GM11168 (cell line): ENCODE measurements at regions not wholly inside any gene's neighbourhood (a gene's known extent, or its start where the extent isn't known, plus 50 kb on each side); places are given as distances from the start of the nearest gene placed in this dataset.
"Not testable (repeated sequence)": the region's sequence is repeated elsewhere in the genome, so short reads cannot be mapped to it uniquely, and the experiment has no call there.

ENCODE experiments used
- in situ Hi-C: fragments of 300-500 bp; cut with MboI; formaldehyde crosslinking; loops from one replicate; pipeline ENCODE4 v1.12.0; 2022; ENCODE audit warnings: low sequenced_read_pairs; ENCODE audit not compliant: unreplicated experiment

DNA sequence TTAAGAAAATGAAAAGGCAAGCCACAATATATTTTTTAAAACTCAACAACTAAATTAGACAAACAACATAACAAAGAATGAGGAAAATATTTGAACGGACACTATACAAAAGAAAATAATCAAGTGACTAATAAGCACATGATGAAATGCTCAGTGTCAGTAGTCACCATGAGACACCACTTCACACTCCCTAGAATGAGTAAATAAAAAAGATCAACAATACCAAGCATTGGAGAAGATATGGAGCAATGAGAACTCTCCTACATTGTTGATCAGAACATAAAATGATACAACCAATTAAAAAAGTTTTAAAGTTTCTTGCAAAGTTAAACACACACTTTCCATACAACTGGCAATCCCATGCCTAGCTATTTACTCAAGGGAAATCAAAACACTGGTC is 222.2 kb downstream of the C7orf25 start:
- in situ Hi-C loops, result no loop called here

DNA sequence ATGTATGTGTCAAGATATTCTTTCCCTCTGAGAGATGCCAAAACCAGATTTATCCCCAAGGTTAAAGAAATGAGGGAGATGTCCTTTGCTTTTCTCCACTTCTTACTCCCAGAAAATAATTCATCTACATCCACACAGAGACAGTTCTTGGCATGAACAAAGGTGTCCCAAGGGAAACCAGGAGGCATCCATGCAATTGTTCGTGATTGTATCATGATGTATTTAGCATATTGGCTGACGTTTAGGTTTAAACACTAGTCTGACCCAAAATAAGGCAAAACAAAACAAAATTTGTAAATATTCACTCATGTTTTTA is 223.9 kb downstream of the C7orf25 start:
- in situ Hi-C loops, result no loop called here

DNA sequence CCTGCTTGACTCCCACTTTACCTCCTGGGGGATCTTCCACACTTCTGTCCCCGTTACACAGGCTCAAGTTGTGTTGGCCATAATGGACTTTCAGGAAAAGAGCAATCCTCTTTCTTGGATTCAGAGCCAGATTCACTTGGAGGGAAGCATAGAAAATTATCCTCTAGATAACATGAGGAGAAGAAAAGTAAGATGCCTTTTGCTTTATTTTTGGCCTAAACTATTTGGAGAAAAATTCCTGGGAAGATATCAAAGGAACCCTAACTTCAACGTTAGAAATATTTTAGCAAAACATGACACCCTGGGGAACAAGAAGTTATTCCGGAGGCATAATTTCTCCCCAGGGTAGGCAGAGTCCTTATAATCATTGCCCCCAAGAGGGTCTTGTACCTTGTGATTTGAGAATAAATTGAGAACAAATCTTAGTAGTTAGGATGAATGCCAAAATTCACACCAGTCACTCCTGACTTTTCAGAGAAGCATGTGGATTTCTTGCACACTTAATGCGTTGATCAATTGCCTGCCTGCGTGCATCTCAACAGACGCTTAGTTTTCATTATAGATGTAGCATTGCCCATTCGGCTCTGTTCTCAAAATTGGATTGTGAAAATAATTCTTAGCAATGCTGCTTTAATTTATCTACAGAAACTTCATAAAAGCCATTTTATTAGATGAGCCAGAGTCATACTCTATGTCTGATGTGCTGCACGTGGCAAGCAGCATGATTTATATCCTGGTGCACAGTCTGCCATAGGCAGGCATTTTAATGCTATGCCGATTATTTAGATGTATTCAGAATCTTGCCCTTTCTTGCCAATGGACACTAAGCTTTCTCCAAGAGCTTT is 224.4 kb downstream of the C7orf25 start:
- in situ Hi-C loops, result no loop called here

DNA sequence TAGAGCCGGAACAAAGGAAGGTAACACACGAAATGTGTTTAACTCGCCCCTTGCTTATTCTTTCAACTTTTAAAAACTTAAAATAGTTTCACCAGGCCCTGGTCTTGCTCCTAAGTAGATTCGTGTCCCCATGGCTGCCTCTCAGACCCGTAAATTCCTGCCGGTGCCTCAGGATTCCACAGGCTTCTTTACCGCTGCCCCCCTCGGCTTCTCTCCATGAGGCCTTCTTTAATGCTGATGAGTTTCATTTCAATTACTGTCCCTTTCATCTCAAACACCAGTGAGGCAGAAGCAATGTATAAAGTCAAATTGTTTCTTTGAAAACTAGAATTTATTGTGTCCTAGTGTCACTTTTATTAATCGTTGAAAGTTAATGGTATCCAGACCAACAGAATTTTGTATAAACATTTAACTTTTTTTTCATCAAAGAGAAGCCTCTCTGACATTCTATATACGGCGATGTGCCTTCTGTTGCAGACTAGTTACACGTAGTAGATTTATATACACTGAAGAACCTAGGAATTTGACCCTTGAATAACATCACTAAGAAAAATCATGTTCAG is 225.2 kb downstream of the C7orf25 start:
- in situ Hi-C loops, result no loop called here

DNA sequence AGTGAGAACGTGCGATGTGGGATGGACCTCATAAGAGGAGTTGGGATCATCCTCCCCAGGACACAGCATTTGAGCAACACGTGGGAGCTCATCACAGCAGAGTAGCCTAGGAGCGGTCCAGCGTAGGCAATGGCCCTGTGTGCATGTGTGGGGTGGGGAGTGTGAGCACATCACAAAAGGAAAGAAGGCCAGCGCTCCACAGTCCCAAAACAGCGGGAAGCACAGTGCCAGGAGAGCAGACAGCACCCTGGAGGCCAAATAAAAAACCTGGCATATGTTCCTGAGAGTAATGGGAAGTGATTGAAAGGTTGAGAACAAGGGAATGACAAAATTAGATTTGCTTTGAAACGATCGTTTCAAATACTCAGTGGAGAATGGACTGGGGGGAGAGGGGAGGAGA is 226.0 kb downstream of the C7orf25 start:
- in situ Hi-C loops, result no loop called here

DNA sequence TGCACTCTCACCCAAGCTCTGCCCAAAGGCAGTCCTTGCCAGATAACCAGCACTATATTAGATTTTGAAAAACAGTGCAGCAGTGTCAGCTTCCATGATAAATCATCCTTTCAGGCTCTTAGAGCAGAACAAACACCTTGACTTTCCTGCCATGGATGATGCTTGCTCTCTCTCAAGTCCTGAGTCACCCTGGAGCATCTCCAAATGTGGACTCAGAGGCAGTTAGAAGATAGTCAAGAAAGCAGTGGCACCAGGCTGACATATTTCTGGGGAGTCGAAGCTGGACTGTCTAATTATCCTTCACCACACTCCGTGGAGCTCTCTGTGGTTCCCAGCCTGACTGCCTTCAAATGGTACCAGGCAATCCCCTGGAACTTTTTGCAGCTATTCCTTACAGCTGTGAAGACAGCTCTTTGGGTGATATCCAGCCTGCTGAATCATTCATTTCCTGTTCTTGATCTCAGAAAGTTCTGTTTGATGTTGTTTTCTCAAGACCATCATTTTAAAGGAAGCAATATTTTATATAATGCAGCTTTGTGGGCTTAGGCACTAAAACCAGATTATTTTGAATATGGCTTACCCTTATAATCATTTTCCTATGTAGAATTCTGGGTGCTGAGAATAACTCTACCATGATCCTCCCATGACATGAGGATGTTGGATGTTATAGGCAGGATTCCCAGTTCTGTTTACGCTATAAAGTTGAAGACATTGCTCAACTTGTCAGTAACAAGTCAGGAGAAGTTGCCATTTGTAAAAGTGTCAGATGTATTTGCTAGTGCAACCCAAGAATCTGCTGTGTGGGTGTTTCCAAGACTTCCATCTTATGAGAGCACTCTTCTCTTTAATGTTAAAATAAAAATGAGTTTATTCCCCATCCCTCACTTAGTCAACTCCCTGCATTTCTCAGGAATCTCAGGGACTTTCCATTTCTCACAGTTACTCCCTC is 233.8 kb downstream of the C7orf25 start:
- in situ Hi-C loops, result no loop called here

DNA sequence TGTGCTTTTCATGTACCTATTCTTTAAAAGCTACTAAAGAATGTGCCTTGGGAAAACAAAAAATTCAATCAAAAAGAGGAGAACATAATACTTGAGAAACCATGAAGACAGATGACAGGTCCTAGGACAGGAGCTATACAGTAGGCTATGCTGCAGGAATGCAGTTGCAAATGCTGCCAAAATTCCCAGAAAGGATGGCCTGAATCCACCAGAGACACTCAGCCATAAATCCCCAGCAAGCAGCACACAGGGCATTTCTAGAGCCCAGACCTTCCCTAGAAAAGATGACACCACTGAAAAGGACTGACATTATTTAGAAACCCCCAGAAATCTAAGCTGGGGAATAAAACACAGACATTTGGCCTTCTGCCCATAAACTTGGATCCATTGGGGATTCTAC is 237.3 kb downstream of the C7orf25 start:
- in situ Hi-C loops, result no loop called here

DNA sequence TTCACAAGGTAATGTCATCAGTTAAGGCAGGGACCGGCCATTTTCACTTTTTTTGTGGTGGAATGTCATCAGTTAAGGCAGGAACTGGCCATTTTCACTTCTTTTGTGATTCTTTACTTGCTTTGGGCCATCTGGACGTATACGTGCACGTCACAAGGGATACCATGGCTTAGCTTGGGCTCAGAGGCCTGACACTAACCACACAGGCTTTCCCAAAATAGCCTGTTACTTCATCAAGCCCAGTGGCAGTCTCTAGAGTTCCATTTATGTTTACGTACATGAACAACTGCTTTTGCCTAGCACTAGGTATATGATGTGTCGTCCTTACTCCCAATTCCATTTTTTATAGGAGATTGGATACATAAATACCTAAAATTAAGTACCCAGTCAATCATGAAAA is 237.9 kb downstream of the C7orf25 start:
- in situ Hi-C loops, result no loop called here

DNA sequence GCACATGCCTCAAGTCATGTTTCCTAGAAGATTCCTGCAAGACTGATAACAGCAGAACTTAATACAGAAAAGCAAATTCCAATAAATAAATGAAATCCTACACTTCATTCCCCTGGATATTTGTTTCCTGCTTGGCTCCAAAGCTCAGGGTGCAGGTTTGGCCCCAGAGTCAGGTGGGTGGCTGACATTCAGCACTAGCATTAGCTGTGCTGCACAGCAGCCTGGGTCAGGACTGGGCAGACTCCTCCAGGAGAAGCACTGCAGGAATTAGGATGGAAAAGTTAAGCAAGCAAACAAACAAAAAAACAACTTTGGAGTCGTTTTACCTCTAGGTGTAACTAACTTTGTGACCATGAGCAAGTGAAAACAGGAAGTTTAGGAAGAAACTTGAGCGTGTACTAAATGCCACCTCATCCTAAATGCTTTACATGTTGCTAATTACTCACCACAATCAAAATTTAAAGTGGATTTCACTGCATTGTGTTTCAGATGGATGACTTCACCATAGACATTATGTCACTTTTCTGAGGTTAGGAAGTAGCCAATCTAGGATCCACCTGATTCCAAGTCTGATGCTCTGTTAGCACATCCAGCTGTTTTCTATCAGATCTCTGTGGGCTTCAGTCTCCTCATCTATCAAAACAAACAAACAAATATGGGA is 239.4 kb downstream of the C7orf25 start:
- in situ Hi-C loops, result no loop called here

DNA sequence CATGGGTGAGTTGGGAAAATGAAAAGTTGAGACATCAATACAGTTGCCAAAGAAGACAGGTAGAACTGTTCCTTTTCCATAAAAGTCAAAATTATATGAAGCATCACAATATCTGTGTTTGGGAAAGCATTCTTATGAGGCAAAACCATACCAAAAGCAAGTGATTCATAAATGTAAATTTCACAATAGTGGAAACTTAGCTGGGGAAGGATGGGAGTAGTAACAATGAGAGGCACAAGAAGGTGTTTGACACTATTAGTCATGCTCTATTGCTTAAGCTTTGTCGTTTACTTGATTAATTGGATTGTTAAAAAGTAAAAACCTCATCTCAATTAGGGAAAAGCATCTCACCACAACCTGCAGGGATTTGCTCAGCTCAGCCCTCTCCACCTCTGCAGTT is 240.2 kb downstream of the C7orf25 start:
- in situ Hi-C loops, result no loop called here

DNA sequence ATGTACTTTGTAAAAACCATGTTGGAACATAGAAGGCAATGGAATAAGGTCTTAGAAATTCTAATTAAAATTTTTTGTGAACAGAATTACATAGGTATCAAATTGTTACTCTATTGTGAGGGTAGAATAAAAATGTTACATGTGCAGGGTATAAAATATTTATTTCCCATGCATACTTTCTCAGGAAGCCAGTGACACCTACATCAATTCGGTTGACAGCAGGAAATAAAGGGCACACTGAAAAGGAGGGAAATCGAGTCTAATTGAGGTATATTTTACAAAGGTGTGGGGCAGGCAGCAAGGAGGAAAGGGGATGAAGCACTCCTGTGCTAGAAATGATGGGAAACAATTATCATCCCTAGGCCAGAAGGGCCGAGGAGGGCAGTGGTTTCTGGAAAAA is 244.9 kb downstream of the C7orf25 start:
- in situ Hi-C loops, result no loop called here

DNA sequence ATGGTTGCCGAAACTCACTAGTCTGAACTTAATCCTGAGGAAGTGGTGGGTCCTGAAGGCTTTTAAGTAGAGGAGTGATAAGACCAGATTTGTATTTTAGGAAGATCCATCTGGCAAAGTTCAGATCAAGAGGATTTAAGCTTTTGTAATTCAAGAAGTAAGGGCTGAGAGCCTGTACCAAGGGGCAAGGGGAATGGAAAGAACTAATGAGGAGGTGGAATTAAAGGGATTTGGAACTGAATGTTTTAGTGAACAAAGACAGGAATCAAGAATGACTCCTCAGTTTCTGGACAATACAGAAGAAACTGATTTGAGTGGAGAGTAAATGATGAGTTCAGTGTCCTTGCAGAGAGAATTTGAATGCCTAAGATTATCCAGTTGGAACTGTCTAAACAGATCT is 249.0 kb downstream of the C7orf25 start:
- in situ Hi-C loops, result no loop called here

DNA sequence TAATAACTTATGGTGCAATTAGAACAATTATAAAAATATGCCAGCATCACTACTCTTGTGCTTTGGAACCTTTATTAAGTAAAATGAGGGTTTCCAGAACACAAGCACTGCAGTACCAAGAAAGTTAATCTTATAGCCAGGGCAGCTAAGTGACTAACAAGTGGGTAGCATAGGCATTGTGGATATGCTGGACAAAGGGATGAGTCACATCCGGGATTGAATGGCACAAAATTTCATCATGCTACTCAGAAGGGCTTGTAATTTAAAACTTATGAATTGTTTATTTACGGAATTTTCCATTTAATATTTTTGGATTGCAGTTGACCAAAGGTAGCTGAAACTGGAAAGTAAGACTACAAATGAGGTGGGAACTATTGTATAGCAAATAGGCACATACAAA is 250.6 kb downstream of the C7orf25 start:
- in situ Hi-C loops, result no loop called here

DNA sequence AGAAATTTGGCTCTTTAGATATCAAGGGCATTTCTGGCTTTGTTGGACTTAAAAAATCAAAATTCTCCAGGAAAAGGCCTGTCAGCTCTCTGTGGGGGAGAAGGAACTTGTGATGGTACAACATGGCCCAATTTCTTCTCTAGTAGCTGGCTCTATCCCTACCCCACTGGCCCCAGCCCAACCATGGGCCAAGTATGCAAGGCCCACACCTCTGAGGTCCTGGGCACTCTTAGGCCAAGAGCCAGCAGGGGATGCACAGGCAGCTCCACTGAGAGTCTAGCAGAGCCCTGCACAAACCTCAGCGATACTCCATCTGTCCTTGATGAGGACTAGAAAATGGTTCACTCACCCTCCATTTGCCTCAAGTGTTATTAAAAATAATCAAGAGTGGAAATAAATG is 261.2 kb downstream of the C7orf25 start:
- in situ Hi-C loops, result no loop called here

DNA sequence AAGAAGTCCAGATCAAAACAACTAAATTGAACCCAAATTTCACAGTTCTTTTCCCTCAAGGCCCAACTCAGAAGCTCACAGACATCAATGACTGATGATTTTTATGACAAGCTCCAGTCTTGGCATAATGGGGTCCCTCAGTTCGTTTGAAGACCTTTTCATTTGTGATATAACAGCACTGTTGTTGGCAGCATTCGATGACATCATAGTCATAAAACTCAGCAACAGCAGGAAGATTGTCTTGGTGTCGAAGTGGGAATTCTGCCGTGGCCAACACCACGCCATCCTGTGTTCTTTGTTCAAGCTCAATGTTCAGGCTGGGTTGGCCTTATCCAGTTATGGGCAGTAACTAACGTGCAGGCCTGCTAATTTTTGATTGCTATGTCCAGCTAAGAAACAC is 261.7 kb downstream of the C7orf25 start:
- in situ Hi-C loops, result no loop called here

DNA sequence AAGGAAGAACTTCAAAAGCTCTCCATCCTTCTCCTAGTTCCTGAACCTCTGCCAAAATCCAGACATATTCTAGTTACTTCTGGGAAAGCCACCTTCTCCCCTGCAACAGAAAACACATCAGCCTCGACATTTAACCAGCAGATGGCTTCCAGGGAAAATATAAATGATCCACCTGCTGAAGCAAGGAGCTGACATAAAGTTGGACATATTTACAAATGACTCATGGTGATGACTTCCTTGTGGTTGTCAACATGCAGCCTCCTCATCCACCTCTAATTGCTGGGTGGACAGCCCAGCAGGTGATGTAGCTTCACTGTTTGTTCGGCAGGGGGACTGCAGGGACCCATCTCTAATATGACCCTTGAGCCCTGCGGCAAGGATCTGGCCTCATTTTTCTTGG is 266.0 kb downstream of the C7orf25 start:
- in situ Hi-C loops, result no loop called here

DNA sequence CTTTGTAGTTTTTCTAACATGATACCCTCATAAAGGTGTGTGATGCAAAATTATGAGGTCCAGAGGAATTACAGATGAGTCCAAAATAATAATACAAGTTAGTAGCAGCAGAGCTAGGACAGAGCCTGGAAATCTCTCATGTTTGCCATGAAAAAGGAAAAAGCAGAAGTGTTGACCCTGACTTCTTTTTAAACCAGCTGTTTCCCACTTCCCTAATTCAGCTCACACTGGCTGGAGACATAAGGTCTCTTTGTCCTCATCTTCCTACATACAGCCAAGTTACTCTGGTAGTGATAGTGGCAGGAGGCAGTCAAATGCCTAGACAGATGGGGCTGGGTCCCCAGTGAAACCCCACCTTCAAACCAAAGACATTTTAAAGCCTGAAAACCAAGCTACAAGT is 269.2 kb downstream of the C7orf25 start:
- in situ Hi-C loops, result no loop called here

DNA sequence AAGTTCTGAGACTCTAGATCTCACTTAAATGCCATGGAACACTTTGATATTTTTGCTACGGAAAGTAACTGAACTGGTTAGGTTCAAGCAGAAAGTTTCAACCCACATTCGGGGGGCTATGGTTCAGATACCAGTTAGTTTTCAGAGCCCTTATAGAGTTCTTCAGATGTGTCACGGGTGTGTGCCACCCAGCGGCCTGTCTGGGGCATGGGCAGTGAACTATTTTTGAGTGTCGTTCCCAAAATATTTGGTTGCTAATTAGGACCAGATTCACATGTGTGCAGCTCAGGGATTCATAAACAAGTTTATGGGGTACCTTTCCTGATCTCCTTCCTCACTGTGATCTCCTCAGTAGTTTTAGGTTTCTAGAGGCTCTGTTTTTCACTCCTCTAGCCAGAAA is 271.9 kb downstream of the C7orf25 start:
- in situ Hi-C loops, result no loop called here

DNA sequence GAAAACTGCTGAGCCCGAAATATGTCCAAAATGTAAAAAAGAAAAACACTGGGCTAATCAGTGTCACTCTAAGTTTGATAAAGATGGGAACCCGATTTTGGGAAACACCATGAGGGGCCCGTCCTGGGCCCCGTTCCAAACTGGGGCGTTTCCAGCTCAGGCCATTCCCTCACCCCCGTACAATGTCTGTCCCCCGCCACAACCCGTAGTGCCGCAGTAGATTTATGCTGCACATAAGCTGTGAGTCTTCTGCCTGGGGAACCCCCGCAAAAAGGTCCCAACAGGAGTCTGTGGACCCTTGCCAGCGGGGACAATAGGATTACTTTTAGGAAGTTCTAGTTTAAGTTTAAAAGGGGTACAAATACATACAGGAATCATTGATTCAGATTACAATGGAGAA is 275.5 kb downstream of the C7orf25 start:
- in situ Hi-C loops, result not testable (repeated sequence)

DNA sequence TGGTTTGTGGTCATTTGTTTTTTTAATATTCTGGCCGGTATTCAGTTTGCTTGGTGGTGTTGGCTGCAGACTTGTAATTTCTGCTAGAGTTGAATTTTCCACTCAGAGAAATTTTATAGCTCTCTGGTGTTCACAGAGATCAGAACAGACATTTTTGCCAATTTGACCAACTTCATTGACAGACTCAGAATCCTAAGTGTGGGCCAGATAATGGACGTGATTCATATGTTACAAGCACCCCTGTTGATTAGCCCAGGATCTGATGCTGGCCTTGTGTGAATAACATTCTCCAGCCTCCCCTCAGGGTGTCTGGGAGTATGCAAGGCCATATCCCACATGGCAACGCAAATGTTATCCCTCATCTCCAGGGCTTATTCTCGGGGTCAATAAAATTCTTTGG is 283.8 kb downstream of the C7orf25 start:
- in situ Hi-C loops, result no loop called here

DNA sequence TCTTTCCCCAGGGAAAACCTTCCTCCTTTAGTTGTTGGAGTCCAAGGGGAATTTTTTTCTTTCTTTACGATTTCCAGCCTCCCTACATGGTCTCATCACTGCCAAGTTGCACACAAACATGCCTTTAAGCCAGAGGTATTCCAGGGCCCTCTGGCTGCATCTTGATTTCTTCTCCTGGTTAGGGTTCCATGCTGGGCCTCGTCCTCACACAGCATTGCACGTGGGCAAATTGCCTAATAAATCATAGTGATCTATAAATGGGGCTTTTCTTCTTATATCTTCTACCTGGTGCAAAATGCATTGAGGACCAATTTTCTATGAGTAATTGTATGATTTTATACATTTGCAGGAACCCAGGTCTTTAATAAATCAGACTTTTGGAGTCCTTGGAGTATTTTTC is 284.2 kb downstream of the C7orf25 start:
- in situ Hi-C loops, result no loop called here
